Suppressor macrophage (primary cell): ENCODE measurements at regions not wholly inside any gene's neighbourhood (a gene's known extent, or its start where the extent isn't known, plus 50 kb on each side); places are given as distances from the start of the nearest gene placed in this dataset.
"Not testable (repeated sequence)": the region's sequence is repeated elsewhere in the genome, so short reads cannot be mapped to it uniquely, and the experiment has no call there.

ENCODE experiments used
- DNase-seq, 4 experiments: peaks; one replicate each; pipeline ENCODE4 v3.0.0-alpha.2; 2020 to 2022

DNA sequence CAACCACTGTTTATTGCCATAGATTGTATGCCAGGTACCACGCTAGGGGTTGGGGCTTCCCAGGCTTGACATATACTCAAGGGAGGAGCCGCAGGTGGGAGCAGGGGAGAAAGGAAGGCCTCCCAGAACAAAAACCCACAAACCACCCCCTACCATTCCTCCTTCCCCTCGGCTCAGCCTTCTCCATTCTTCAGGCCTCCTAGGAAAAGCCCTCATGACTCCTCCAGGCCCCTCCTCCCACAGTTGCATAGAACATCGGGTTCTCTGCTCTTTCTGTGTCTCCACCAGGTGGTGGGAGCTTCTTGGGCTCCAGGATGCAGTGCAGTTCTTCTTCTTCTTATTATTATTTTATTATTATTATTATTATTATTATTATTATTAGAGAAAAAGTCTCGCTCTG, 80.3 kb downstream of the ZFP36L2 start:
- no peak for DNase-seq

DNA sequence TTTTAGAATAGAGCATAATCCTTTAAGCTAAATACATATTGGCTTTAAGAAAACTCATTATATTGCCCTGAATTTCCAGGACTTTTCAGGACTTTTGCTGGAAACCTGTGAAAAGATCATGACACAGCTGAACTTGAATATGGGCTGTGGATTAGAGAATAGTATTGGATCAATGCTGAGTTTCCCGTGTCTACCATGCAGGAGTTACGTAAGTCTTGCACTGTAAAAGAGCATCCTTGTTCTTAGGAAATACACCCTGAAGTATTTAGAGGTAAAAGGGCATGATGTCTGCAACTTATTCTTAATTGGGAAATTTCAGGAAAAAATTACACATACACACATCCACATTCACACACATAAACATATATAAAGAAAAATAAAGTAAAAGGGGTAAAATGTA, 82.1 kb downstream of the ZFP36L2 start:
- peak; percentile 29 to 71 (median 58) for DNase-seq

DNA sequence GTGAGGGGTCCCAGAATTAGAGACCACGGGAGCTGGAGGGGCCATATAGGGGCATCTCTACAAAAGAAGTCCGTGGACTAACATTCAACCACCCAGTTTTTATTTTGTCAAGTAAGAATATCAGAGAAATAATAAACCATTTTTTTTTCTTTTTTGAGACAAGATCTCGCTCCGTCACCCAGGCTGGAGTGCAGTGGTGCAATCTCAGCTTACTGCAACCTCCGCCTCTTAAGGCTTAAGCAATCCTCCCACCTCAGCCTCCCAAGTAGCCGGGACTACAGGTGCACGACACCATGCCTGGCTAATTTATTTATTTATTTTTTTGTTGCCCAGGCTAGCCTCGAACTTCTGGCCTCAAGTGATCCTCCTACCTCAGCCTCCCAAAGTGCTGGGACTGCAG, 82.7 kb downstream of the ZFP36L2 start:
- DNase-seq, result peak in 2 of 4 experiments; percentile 41 to 43

DNA sequence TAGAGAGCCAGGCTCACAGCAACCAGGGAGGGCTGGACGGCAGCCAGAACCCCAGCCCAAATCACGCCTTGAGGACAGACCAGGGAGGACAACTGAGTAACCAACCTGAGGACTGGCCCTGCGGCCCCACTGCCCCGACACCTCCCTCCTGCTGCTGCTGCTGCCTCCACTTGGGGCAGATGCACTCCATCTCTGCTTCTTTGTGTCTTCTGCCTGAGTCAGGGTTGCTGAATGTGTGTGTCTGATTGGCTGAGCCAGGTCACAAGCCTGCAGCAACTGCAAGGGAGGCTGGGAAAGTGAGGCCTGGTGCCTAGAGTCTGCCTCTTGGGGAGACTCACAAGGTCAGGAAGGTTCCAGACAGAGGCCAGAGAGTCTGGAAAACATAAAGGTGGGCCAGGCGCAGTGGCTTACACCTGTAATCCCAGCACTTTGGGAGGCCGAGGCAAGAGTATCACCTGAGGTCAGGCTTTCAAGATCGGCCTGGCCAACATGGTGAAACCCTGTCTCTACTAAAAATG, 83.4 kb downstream of the ZFP36L2 start:
- no peak for DNase-seq

DNA sequence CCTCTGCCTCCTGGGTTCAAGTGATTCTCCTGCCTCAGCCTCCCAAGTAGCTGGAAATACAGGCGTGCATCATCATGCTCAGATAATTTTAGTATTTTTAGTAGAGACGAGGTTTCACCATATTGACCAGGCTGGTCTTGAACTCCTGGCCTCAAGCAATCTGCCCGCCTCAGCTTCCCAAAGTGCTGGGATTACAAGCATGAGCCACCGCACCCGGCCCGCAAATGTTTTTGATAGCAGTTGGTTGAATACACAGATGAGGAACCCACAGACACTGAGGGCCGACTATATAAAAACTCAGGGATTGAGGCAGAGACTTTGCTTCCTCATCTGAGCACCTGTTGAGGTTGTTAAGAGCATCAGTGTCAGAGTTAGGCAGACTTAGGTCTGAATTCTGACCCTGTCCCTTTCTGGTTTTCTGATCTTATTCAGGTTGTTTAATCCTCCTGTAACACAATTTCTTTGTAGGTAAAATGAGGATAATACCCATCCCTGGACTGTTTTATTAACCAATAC, 84.7 kb downstream of the ZFP36L2 start:
- DNase-seq, result not testable (repeated sequence)

DNA sequence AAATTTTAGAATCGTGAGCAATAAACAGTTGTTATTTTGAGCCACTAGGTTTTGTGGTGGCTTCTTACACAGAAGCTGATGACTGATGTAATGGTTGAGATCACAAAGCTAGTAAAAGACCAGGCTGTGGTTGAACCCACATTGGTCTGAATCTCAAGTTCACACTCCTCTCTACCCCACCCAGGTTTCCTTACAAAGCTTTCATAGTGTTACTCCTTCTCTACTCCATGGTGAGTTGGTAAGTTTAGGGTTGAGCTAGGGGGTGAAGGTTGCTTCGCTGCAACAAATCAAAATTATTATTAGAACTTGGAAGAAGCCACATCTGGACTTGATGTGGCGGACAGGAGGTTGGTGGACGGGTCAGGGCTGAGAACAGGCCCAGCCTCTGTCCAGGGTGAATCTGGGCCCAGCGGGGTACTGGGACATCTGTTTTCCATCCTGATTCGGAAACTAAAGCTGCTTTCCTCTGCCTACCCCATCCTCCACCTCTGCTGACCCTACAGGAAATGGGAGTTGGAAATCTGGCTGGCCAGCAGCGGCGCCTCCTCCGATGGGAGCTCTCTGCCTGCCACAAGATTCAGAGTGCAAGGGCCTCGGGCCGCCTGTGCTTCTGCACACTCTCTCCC, 86.3 kb downstream of the ZFP36L2 start:
- no peak for DNase-seq

DNA sequence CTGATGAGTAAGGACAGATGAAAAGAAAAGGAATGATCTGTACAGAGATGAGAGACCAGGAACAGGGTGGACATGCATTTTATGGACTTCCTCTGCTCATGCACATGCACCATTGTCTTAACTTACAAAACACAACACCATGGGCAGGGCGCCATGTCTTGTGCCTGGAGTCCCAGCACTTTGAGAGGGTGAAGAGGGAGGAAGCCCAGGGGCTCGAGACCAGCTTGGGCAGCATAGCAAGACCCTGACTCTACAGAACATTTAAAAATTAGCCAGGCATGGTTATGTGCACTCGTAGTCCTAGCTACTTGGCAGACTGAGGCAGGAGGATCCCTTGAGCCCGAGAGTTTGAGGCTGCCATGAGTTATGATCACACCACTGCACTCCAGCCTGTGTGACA, 86.9 kb downstream of the ZFP36L2 start:
- DNase-seq, result peak in 1 of 4 experiments; percentile 10

DNA sequence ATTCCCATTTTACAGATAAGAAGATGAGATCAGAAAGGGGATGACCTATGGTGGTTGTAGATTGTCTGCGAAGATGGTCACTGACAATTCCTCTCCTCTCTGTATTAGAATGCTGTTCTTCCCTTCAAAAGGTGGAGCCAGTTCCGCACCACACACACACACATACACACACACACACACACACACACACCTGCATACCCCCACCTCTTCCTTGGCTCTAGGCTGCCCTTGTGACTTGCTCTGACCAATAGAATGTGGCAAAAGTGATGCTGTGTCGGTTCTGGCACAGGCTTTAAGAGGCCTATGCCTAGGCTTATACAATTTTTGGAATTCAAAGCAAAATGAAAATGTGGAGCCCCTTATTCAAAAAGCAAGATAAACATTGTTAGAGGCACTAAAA, 88.0 kb downstream of the ZFP36L2 start:
- DNase-seq, result no peak

DNA sequence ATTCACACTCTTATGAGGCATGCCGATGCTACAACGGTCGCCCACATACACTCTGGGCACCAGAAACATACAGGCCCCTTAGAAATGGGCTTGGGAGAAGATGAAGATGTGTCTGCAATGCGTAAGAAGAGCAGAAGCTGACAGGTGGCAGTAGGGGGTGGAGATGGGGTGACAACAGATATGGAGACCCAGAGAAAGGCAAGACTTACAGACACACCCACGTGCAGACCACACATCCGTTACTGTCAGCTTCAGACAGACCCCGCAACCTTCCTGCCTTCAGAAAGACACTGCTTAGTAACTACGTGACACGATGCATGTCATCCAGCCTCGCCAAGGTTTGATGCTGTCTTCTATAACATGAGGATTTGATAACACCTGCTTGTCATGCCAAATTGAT, 89.5 kb downstream of the ZFP36L2 start:
- no peak for DNase-seq

DNA sequence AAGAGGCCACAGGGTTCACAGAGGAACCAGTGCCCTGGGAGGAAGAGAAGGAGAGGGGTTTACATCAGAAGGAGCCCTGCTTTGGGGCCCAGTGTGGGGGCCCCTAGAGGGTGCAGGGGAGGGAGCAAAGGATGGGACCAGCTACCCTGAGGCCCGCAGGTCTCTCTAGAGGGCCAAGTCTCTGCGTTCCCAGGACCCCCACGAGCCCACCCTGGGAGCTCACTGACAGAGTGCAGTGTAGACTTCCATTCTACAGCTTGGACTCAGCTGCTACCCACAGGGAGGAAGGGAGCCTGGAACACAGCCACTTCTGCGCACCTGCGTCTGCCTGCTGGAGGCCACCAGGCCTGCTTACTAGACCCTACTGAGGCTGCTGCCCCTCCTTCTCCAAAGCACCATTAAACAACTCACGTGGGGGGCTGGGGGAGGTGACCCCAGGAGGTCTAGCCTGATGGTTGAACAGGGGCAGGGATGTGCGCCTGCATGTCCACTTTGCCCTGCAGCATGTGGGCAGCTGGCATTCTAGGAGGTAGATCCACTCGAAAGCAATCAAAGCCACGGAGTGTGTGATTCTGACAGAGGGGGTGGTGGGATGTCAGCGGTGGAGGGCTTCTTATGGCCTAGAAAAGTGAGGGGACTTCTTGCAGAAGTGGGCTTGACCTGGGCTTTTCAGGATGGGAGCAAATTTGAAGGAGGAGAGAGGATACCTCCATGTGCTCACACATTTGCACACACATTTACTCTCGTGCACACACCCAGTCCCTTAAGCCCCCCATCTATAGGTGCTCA, 90.2 kb downstream of the ZFP36L2 start:
- no peak for DNase-seq

DNA sequence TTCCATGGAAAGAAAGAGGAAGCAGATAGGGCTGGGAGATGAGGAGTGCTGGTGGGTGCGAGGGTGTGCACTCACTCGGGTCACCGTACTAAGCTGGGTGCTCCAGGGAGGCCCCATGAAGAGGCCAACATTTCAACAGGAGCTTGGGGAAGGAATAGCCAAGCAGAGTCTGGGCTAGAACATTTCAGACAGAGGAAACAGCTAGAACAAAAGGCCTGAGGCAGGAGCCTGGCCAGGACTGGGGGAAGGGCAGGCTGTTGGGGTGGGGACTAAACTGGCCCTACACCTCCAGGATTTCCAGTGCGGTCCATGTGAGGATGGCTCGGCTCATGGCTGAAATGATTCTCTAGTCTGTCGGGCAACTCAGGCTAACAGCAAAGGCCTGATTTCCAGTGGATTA, 90.8 kb downstream of the ZFP36L2 start:
- DNase-seq, result peak in 3 of 4 experiments; percentile 30 to 35 (median 33)

DNA sequence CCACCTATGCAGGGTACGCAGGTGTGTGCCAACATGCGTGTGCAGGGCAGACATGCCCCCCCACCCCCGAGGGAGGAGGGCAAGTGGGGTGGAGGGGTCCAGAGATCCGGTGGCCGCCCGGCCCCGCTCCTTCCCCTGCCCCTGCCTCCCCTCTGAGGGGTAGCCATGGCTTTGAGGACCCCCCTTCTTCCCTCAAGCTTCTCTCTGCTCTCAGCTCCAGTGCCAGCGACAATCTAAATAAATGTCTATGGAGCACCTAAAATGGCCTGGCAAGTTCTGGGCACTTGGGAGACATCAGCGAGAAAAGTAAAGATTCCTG, 91.9 kb downstream of the ZFP36L2 start:
- DNase-seq, result no peak

DNA sequence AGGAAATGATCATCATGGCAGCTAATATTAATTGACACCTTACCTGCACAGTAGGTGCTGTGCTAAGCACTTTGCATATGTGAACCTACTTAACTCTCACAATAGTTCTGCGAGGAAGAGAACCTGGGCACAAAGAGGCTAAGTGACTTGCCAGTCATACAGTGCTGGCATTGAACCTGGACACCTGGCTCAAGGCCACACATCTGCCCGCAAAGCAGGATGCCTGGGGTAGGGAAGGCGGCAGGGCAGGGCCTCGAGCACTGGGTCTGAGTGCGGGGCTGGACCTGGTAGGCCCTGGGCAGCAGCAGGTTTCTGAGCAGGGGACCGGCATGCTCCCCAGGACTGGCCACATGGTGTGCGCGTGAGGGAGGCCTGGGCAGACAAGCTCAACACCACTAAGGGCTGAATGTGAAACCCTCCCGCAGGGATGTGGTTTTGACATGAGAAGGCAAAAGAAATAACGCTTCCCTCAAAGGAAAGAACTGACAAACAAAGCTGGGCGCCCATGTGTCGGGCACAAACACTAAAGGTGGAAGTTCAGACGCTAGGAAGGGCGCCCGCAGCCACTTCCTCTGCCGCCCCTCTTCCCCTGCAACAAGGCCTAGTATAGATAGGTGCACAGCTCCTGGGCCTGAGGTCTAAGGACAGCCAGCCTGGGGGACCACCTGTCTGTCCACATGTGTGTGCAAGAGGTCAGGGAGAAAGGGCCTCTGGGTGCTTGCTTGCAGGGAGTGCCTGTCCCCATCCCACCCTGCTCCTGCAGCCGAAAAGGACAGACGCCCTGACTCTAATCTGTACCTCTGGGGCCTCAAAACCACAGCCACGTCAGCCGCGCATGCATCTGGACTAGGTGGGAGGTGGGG, 92.5 kb downstream of the ZFP36L2 start:
- peak; percentile 44 to 76 (median 64) for DNase-seq

DNA sequence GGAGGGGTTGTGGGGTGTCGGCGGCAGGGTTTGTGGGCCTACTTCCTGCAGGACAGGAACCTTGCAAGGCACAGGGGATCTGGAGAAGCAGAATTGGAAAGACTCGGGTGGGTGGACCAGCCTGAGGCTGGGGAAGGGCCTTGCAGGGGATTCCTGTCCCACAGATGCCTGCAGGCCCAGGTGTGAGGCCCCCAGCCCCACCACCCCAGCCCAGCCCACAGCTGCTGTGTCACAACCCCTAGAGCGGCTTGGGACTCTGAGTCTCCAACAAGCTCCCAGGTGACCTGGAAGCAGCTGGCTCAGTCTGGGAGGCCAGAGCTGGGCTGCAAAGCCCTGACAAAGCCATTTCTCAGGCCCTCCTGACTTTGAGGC, 93.1 kb downstream of the ZFP36L2 start:
- DNase-seq, result no peak

DNA sequence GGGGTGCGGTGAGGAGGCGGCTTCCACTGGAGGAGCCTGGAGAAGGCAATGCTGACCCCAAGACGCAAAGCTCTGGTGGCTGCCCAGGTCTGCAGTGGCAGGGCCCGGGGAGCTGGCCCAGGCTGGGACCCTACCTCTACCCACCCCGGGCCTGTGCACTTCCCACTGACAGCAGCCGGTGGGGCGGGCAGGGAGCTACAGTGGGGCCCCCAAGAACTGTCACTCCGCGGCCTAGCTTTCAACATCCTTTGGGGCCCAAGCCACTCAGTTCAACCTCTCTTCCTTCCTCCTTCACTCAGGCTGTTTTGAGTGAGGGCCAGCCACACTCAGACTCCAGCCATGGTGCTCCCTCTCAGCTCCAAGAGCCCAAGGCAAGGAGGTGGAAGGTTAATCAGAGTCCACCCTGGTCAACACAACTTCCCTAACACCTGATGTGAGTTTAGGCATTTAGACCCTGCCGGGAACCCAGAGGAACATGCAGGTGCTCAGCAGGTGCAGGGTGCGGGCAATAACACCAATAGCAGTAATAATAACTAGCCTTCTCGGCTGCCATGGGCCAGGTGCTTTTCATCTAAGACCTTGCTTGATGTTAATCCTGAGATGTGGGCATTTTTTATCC, 93.6 kb downstream of the ZFP36L2 start:
- peak in 3 of 4 experiments; percentile 36 to 61 (median 47) for DNase-seq

DNA sequence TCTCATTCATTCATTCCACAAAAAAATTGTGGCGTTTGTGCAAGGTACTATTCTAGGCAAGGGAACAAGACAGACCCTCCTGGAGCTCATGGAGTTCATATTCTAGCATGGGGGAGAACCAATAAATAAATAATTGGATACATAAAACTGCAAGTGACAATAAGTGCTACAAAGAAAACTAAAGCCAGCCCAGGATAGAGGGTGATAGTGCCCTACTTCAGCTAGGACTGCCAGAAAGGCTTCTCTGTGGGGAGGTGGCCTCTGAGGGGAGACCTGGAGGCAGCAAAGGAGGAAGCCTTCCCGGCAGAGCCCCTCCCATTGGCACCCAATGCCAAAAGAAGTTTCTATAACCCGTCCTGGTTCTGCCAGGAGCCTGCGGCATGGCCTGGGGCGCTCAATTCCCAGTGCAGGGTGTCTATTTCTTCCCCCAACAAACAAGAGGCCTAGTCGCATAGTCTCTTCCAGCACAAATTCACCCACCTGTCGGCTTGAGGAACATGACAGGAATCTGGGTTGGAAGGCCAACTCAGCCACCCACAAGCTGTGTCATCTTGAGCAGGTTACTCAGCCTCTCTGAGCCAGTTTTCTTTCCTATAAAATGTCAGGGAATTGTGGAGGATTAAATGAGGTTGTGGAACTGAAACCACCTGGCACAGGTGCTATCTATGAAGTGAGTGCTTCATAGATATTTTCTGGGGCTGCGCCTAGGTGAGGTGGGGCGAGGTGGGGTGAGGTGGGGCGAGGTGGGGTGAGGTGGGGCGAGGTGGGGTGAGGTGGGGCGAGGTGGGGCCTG, 94.3 kb downstream of the ZFP36L2 start:
- no peak for DNase-seq

DNA sequence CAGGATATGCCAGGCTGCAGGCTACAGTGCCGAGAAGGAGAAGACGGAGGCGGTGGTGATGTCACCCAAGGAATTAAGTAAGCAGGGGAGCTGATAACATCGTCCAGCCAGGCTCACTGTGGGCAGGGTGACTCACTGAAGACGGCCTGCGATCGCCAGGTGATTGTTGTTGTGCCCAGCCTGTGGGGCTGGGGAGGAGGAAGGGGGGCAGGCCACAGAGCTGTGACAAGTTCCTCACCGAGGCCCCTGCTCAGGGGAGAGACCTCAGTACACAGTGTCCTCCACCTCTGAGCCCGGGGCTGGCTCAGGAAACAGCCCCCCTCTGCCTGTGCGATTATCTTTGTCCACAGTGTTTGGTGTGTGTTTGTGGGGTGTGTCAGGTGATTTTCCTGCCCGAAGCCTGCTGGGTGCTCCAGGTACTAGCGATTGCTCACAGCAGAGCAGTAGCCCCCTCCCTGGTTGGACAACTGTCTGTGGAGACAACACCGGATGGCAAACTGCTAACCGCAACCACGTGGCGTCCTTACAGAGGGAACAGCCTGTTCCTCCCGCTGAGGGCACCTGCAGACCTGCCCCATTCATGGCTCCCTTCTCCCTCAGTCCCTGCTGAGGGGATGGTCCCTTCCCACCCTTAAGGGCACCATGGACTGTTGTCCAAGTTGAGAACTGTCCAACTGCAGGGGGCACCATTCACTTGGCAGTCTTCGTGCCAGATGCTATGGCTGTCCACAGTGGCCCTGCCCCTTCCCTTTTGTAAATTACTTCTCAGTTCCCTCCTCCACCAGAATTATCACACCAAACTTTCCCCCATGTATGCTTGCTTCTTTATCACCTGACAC, 95.1 kb downstream of the ZFP36L2 start:
- peak; percentile 82 to 93 (median 90) for DNase-seq

DNA sequence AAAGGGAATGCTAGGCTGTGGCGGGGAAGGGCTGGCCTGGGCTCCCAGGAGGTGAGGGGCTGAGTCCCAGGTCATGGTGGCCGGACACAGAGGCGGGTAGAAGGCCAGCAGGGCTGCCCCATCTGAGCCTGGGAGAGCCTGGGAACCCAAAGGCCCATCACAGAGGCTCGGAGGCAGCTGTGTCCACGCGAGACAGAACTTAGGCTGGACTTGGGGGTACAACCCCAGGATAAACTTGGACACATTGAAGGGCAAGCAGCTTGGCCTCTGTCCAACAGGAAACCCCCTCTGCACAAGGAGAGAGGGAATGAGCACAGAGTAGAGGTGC, 95.9 kb downstream of the ZFP36L2 start:
- no peak for DNase-seq

DNA sequence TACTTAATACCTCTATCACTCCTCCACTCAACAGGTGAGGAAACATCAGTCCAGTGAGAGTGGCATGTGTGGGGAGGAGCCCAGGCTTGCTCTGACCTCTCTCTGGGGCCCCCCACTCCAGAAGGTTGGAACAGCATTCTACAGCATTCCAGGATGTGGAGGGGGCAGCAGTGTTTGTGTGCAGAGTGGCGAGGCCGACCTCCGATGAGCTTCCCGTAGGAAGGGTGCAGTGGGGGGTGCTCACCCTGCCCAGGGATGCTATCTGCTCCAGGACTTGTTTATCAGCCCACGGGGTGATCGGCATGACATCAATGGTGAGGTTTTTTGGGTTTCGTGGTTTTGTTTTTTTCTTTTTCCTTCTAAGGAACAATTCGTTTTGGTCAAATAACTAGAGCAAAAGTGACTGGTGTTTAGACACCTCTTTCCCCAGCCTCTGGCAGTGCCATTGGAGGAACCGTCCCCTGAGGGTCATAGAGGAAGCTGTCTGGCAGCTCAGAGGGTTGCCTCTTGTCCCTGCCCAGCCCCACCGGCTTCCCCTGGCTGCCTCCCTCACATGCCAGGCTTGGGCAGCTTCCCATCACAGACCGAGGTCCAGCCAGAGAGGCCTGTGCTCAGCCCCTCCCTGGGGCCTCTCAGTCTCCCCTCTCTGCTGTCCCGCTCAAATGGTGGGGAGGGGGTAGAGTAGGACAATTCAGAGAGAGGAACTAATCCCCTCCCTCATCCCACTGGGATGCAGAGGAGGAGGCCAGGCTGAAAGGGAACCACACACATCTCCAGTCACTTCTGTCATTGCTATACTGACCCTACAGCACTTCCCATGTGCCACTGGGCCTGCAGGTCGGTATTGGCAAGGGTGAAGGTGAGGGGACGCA, 96.5 kb downstream of the ZFP36L2 start:
- peak; percentile 81 to 91 (median 90) for DNase-seq

DNA sequence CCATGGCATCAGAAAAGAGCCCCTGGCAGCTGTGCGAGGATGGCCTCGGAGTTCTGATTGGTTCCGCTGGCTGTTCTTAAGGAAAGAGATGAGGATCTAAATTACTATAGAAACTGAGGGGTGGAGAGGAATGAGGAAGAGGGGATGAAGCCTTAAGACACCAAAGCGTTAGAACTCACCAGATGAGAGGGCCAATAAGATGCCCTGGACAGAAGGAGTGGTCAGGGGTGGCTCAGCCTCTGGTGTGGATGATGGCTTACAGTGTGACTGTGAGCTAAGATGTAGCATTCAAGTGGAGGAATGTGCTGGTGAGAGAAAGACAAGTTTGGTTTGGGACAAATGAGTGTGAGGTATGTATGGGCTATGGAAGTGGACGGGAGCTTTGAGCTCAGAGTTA, 97.8 kb downstream of the ZFP36L2 start:
- DNase-seq, result peak in 3 of 4 experiments; percentile 47 to 61 (median 50)
